Peyer's patch (tissue), 4 donors: ENCODE measurements at regions not wholly inside any gene's neighbourhood (a gene's known extent, or its start where the extent isn't known, plus 50 kb on each side); places are given as distances from the start of the nearest gene placed in this dataset.

Experiments
- DNase-seq, 3 donors: peaks; one replicate each; pipeline ENCODE4 v3.0.0-alpha.2; 2017 to 2019
- H3K27ac ChIP-seq, 4 donors: fragments of 200-600 bp; sonication (generic); one replicate each; pipeline ENCODE4 v1.5.1; 2016 to 2019
- H3K27me3 ChIP-seq, 2 donors: fragments of 200-600 bp; sonication (generic); one replicate each; pipeline ENCODE4 v1.5.1; 2019
- H3K36me3 ChIP-seq, 3 donors: fragments of 200-600 bp; sonication (generic); one replicate each; pipeline ENCODE4 v1.5.1; 2016 to 2019
- H3K4me1 ChIP-seq, 4 donors: fragments of 200-600 bp; sonication (generic); one replicate each; pipeline ENCODE4 v1.5.1; 2016 to 2019
- H3K4me3 ChIP-seq, 4 donors: fragments of 200-600 bp; sonication (generic); 1 replicate in 3 of 4; 2 replicates in 1 of 4; pipeline ENCODE4 v1.5.1; 2016 to 2019; ENCODE audit warnings: mild to moderate bottlenecking in 1 of 4
- H3K9me3 ChIP-seq, 4 donors: fragments of 200-600 bp; sonication (generic); one replicate each; pipeline ENCODE4 v1.5.1; 2016 to 2019; ENCODE audit warnings: mild to moderate bottlenecking in 1 of 4
- POLR2A ChIP-seq, 2 donors: fragments of 450-650 bp; IDR thresholded peaks; one replicate each; pipeline ENCODE4 v1.5.1; 2017; ENCODE audit warnings: antibody characterized with exemption in 2 of 2, mild to moderate bottlenecking in 2 of 2, moderate library complexity in 2 of 2
- TF ChIP-seq, protein P1 (sequence below), 6 experiments: fragments of 450-650 bp in 4 of 6; fragments of 200-600 bp in 2 of 6; sonication (generic) in 1 of 6; IDR thresholded peaks; one replicate each; pipeline ENCODE4 v1.5.1; 2017 to 2019; ENCODE audit warnings: antibody characterized with exemption in 6 of 6, mild to moderate bottlenecking in 3 of 6, moderate library complexity in 1 of 6

- Histone ChIP-seq H3K27ac (no peak overlapping the region), H3K27me3 (peaks cover 0 to 15% of the 10 kb centered on the region in 2 donors), H3K4me1 (peaks cover 0 to 5% (median 0%) of the 10 kb centered on the region in 4 donors), H3K9me3 (no peaks in the 10 kb centered on the region), H3K36me3 (no peaks in the 10 kb centered on the region), H3K4me3 (peak overlapping the region; percentile 17 to 53 (median 37))
- TF ChIP-seq POLR2A (IDR thresholded peaks at IDR 0.05), result no peak
- TF ChIP-seq, protein P1, sequence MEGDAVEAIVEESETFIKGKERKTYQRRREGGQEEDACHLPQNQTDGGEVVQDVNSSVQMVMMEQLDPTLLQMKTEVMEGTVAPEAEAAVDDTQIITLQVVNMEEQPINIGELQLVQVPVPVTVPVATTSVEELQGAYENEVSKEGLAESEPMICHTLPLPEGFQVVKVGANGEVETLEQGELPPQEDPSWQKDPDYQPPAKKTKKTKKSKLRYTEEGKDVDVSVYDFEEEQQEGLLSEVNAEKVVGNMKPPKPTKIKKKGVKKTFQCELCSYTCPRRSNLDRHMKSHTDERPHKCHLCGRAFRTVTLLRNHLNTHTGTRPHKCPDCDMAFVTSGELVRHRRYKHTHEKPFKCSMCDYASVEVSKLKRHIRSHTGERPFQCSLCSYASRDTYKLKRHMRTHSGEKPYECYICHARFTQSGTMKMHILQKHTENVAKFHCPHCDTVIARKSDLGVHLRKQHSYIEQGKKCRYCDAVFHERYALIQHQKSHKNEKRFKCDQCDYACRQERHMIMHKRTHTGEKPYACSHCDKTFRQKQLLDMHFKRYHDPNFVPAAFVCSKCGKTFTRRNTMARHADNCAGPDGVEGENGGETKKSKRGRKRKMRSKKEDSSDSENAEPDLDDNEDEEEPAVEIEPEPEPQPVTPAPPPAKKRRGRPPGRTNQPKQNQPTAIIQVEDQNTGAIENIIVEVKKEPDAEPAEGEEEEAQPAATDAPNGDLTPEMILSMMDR (IDR thresholded peaks at IDR 0.05), result no peak
- DNase-seq, result peak in 1 of 3 donors; percentile 49
Measured at GRCh38 chr15:47184003-47184907, 533.0 kb upstream of the SEMA6D start.

DNA sequence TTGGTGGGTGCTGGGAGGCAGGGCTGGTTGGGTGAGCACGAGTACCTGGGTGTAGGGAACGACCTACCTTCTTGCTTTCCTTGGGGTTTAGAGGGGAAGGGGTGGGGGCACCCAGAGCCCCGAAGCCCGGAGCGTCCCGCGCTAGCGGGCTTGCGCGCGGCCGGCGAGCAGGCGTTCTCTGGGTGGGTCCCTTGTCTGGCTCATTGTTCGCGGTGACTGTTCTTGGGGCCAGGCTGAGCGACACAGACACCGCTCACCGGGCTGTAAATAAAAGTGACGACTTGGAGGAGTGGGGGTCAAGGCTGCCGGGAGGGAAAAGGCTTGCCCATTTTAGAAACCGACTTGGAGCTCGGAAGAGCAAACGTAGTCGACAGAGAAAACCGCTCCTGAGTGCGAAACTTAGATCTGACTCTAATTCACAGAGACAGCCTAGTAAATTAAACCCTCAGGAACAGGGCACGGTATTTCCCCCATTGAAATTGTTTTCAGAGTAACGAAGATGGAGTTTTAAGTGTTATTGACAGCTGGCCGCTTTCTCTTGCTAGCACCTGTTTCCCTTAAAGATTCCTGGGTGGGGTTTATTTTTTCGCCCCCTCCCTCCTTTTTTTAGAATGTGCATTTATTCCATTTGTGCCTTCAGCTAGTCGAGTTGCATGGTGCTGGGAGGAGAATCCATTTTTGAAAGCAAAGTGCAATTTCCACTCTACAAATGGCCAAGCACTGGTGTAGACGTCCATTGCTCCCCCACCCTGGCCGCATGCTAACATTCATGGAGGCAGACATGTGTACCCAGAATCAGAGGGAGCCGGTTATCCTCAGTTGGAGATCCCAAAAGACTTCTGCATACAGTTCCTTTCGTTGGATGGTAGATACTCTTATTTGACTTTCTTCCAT lies 532.1 kb upstream of the SEMA6D start:
- Histone ChIP-seq H3K4me1 (peaks cover 0 to 5% (median 0%) of the 10 kb centered on the region in 4 donors), H3K36me3 (no peaks in the 10 kb centered on the region), H3K27me3 (peaks cover 0 to 15% of the 10 kb centered on the region in 2 donors), H3K9me3 (no peaks in the 10 kb centered on the region), H3K27ac (no peak overlapping the region), H3K4me3 (peak overlapping the region; percentile 17 to 53 (median 37))
- no peak for TF ChIP-seq POLR2A (IDR thresholded peaks at IDR 0.05)
- TF ChIP-seq, protein P1 (IDR thresholded peaks at IDR 0.05), result no peak
- no peak for DNase-seq

GRCh38 chr15:47186075-47186474 lies 531.2 kb upstream of the SEMA6D start:
- TF ChIP-seq, protein P1 (IDR thresholded peaks at IDR 0.05), result no peak
- no peak for TF ChIP-seq POLR2A (IDR thresholded peaks at IDR 0.05)
- H3K4me1 ChIP-seq, result peaks cover 0 to 5% (median 0%) of the 10 kb centered on the region in 4 donors
- H3K9me3 ChIP-seq, result no peaks in the 10 kb centered on the region
- no peak overlapping the region for H3K4me3 ChIP-seq
- H3K27ac ChIP-seq, result no peak overlapping the region
- no peaks in the 10 kb centered on the region for H3K36me3 ChIP-seq
- H3K27me3 ChIP-seq, result peaks cover 0 to 15% of the 10 kb centered on the region in 2 donors
- DNase-seq, result no peak

GRCh38 chr15:47188758-47189507 lies 528.4 kb upstream of the SEMA6D start:
- no peaks in the 10 kb centered on the region for H3K9me3 ChIP-seq
- no peak overlapping the region for H3K27ac ChIP-seq
- no peak for DNase-seq
- no peak overlapping the region for H3K4me3 ChIP-seq
- no peaks in the 10 kb centered on the region for H3K36me3 ChIP-seq
- TF ChIP-seq, protein P1 (IDR thresholded peaks at IDR 0.05), result no peak
- TF ChIP-seq POLR2A (IDR thresholded peaks at IDR 0.05), result no peak
- H3K4me1 ChIP-seq, result peaks cover 0 to 2% (median 0%) of the 10 kb centered on the region in 4 donors
- H3K27me3 ChIP-seq, result peaks cover 0 to 15% of the 10 kb centered on the region in 2 donors

DNA sequence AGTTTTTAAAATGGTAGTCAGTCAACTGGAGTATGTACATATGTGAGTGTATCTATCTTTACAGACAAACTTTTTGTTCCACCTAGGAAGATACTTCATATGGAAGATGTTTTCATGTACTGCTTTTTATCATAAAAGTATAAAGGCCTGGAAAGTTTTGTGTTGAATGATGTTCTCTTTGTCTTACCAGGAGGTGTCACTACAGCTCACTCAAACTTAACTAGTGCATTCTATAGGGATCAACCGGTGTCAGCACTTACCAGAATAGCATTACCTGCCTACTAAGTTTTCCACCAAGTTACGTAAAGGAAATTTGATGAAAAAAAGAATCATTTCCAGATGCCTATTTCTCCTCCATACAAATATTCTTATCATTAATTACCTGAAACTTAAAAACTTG lies 522.6 kb upstream of the SEMA6D start:
- no peak overlapping the region for H3K27ac ChIP-seq
- H3K4me1 ChIP-seq, result no peaks in the 10 kb centered on the region
- no peaks in the 10 kb centered on the region for H3K27me3 ChIP-seq
- no peaks in the 10 kb centered on the region for H3K36me3 ChIP-seq
- TF ChIP-seq, protein P1 (IDR thresholded peaks at IDR 0.05), result peak in 3 of 6 experiments; percentile 24 to 29 (median 25)
- TF ChIP-seq POLR2A (IDR thresholded peaks at IDR 0.05), result no peak
- DNase-seq, result no peak
- H3K4me3 ChIP-seq, result no peak overlapping the region
- H3K9me3 ChIP-seq, result no peaks in the 10 kb centered on the region
